ENCODE measurements at regions not wholly inside any gene's neighbourhood (a gene's known extent, or its start where the extent isn't known, plus 50 kb on each side); places are given as distances from the start of the nearest gene placed in this dataset.
"Not testable (repeated sequence)": the region's sequence is repeated elsewhere in the genome, so short reads cannot be mapped to it uniquely, and the experiment has no call there.

DNA sequence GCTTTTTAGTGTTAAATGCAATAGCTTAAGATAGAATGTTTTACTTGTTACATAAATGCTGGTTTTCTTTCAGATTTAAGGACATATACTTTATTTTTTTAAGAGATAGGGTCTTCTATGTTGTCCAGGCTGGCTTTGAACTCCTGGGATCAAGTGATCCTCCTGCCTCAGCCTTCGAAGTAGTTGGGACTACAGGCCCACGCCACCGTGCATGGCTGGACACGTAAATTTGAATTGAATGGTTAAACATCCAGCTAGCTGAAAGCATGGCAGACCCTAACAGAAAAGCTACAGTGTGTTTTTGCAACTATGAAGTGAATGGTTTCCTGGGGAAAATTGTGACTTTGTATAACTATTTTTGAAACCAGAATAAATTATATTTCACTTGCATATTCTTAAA, 2888.6 kb downstream of the RPIA start:
- H2BK20ac ChIP-seq (ENCODE audit: low read depth, low read length); ATAC-seq (ENCODE audit: low read depth); H4K91ac ChIP-seq (ENCODE audit: insufficient read depth, low read depth, low read length); in situ Hi-C loops (cut with MboI; ENCODE audit: low sequenced_read_pairs); H4K8ac ChIP-seq (ENCODE audit: low read depth in 2 of 2, low read length in 2 of 2); H2BK15ac ChIP-seq (ENCODE audit: low read depth, low read length); H3K18ac ChIP-seq (ENCODE audit: low read depth, low read length); H3K9me3 ChIP-seq (ENCODE audit: control insufficient read depth, insufficient read depth, low read length); H4K20me1 ChIP-seq (ENCODE audit: insufficient read depth, low read length); H2AK5ac ChIP-seq (ENCODE audit: low read depth, low read length); H3K27ac ChIP-seq (ENCODE audit: insufficient read depth, low read length); POLR2A ChIA-PET (ENCODE audit: unreplicated experiment); H2BK5ac ChIP-seq (ENCODE audit: low read depth, low read length, poor library complexity, severe bottlenecking); H3K9ac ChIP-seq (ENCODE audit: low read depth, low read length); DNase-seq; dilution Hi-C loops (cut with HindIII; ENCODE audit: low sequenced_read_pairs, unreplicated experiment); H3K56ac ChIP-seq (ENCODE audit: extremely low read depth, insufficient read depth, low read length); H2AK9ac ChIP-seq (replicated peaks; ENCODE audit: low read depth, low read length, poor library complexity); H3K79me1 ChIP-seq (ENCODE audit: low read depth in 1 of 2, low read length in 2 of 2); H3K4ac ChIP-seq (ENCODE audit: low read depth, low read length); H3K9me1 ChIP-seq (ENCODE audit: insufficient read depth, low read length); BruUV-seq (replicated peaks); H3K23ac ChIP-seq (ENCODE audit: low read depth, low read length); intact Hi-C loops (cut with micrococcal nuclease); H3K36me3 ChIP-seq (ENCODE audit: control insufficient read depth, insufficient read depth, low read length); H3K4me2 ChIP-seq (ENCODE audit: low read depth, low read length); H2AFZ ChIP-seq (replicated peaks; ENCODE audit: low read length, poor library complexity); H3K4me1 ChIP-seq (ENCODE audit: control insufficient read depth, insufficient read depth, low read length); H3K14ac ChIP-seq (replicated peaks; ENCODE audit: low read depth, low read length); CTCF ChIA-PET; H2BK120ac ChIP-seq (ENCODE audit: low read depth, low read length); H4K5ac ChIP-seq (ENCODE audit: low read depth, low read length); H3K4me3 ChIP-seq (ENCODE audit: insufficient read depth, low read depth, low read length); H3K27me3 ChIP-seq (ENCODE audit: control insufficient read depth, insufficient read depth, low read length): not testable (repeated sequence)
- WGBS, 2 experiments (ENCODE audit: extremely low coverage in 2 of 2, insufficient read length in 1 of 2): 50% methylated on average over 4 of the region's 4 CpGs; no CpG with 5 or more reads in 1 of the 2 experiments

DNA sequence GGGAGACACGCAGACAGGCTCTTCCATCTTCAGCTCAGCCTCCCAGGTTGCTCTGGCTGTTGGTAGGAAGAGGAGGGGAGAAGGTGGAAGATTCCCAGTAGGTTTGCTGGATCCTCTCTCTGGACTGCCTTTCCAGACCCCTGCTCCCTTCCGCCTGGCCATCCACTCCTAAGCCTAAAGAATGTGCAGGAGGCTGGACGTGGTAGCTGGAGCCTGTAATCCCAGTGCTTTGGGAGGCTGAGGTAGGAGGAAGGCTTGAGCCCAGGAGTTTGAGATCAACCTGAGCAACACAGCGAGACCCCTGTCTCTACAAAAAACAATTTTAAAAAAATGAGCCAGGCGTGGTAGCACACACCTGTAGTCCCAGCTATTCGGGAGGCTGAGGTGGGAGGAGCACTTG, 2895.6 kb downstream of the RPIA start:
- H3K4ac ChIP-seq (ENCODE audit: low read depth, low read length); H3K9me1 ChIP-seq (ENCODE audit: insufficient read depth, low read length); H2BK15ac ChIP-seq (ENCODE audit: low read depth, low read length); H3K4me2 ChIP-seq (ENCODE audit: low read depth, low read length); H2AK5ac ChIP-seq (ENCODE audit: low read depth, low read length); H3K4me3 ChIP-seq (ENCODE audit: insufficient read depth, low read depth, low read length); H4K20me1 ChIP-seq (ENCODE audit: insufficient read depth, low read length); H3K4me1 ChIP-seq (ENCODE audit: control insufficient read depth, insufficient read depth, low read length); H4K91ac ChIP-seq (ENCODE audit: insufficient read depth, low read depth, low read length); dilution Hi-C loops (cut with HindIII; ENCODE audit: low sequenced_read_pairs, unreplicated experiment); H3K27me3 ChIP-seq (ENCODE audit: control insufficient read depth, insufficient read depth, low read length); POLR2A ChIA-PET (ENCODE audit: unreplicated experiment); H3K56ac ChIP-seq (ENCODE audit: extremely low read depth, insufficient read depth, low read length); H4K5ac ChIP-seq (ENCODE audit: low read depth, low read length); H2BK120ac ChIP-seq (ENCODE audit: low read depth, low read length); CTCF ChIA-PET; intact Hi-C loops (cut with micrococcal nuclease); H3K79me1 ChIP-seq (ENCODE audit: low read depth in 1 of 2, low read length in 2 of 2); H3K9me3 ChIP-seq (ENCODE audit: control insufficient read depth, insufficient read depth, low read length); H2AFZ ChIP-seq (replicated peaks; ENCODE audit: low read length, poor library complexity); H3K18ac ChIP-seq (ENCODE audit: low read depth, low read length); ATAC-seq (ENCODE audit: low read depth); H4K8ac ChIP-seq (ENCODE audit: low read depth in 2 of 2, low read length in 2 of 2); in situ Hi-C loops (cut with MboI; ENCODE audit: low sequenced_read_pairs); H2BK20ac ChIP-seq (ENCODE audit: low read depth, low read length); H2BK5ac ChIP-seq (ENCODE audit: low read depth, low read length, poor library complexity, severe bottlenecking); DNase-seq; H3K23ac ChIP-seq (ENCODE audit: low read depth, low read length); H3K27ac ChIP-seq (ENCODE audit: insufficient read depth, low read length); H3K36me3 ChIP-seq (ENCODE audit: control insufficient read depth, insufficient read depth, low read length); BruUV-seq (replicated peaks); H2AK9ac ChIP-seq (replicated peaks; ENCODE audit: low read depth, low read length, poor library complexity); H3K9ac ChIP-seq (ENCODE audit: low read depth, low read length); H3K14ac ChIP-seq (replicated peaks; ENCODE audit: low read depth, low read length): not testable (repeated sequence)
- 50% methylated on average over 2 of the region's 6 CpGs; no CpG with 5 or more reads in 1 of the 2 experiments for WGBS, 2 experiments (ENCODE audit: extremely low coverage in 2 of 2, insufficient read length in 1 of 2)

All from IMR-90 (cell line).